GM23338 (cell line): ENCODE measurements at regions not wholly inside any gene's neighbourhood (a gene's known extent, or its start where the extent isn't known, plus 50 kb on each side); places are given as distances from the start of the nearest gene placed in this dataset.

Source experiments
- CTCF ChIP-seq, 2 experiments: fragments of 200-600 bp in 1 of 2; sonication (generic) in 1 of 2; conservative IDR thresholded peaks; 2 replicates each; pipeline versions ENCODE4 v1.5.1 to v1.6.1; 2016 to 2017; ENCODE audit warnings: antibody characterized with exemption in 2 of 2, low read depth in 2 of 2, mild to moderate bottlenecking in 2 of 2, moderate library complexity in 1 of 2
- EZH2 ChIP-seq: fragments of 200-600 bp; sonication (generic); IDR thresholded peaks from one replicate; pipeline ENCODE4 v1.8.0; 2017; ENCODE audit warnings: antibody characterized with exemption, mild to moderate bottlenecking, low read depth; ENCODE audit not compliant: unreplicated experiment
- JUNB ChIP-seq: IDR thresholded peaks from one replicate; pipeline ENCODE4 v1.6.1; 2016; ENCODE audit warnings: antibody characterized with exemption; ENCODE audit not compliant: unreplicated experiment
- NANOG ChIP-seq: IDR thresholded peaks from 2 replicates; pipeline ENCODE4 v1.6.1; 2016; ENCODE audit warnings: antibody characterized with exemption, borderline replicate concordance
- POLR2AphosphoS5 ChIP-seq: IDR thresholded peaks from 2 replicates; pipeline ENCODE4 v1.6.1; 2016; ENCODE audit warnings: antibody characterized with exemption, low read depth
- REST ChIP-seq: IDR thresholded peaks from one replicate; pipeline ENCODE4 v1.6.1; 2018; ENCODE audit warnings: antibody characterized with exemption; ENCODE audit not compliant: unreplicated experiment
- STAT1 ChIP-seq: IDR thresholded peaks from one replicate; pipeline ENCODE4 v1.6.1; 2016; ENCODE audit warnings: antibody characterized with exemption; ENCODE audit not compliant: unreplicated experiment

- no peak for TF ChIP-seq REST
- no peak for TF ChIP-seq CTCF (conservative IDR thresholded peaks at IDR 0.05; ENCODE audit: low read depth in 2 of 2)
- TF ChIP-seq STAT1, result no peak
- TF ChIP-seq EZH2, result no peak
- no peak for TF ChIP-seq POLR2AphosphoS5
- TF ChIP-seq NANOG, result no peak
- no peak for TF ChIP-seq JUNB
These were observed 87.6 kb downstream of the YTHDF1 start for GRCh38 chr20:63128367-63128766.
